ENCODE measurements at regions not wholly inside any gene's neighbourhood (a gene's known extent, or its start where the extent isn't known, plus 50 kb on each side); places are given as distances from the start of the nearest gene placed in this dataset.
A peak's percentile ranks its signal among the peaks of the same experiment; 100 is the strongest.

- TF ChIP-seq CTCF (IDR thresholded peaks at IDR 0.05; ENCODE audit: low read depth, low read length) = no peak
- no peak overlapping the region for H3K4me3 ChIP-seq (ENCODE audit: low read depth, low read length)
- DNase-seq (ENCODE audit: low read depth, low spot score) = no peak
- in situ Hi-C loops (cut with HindIII; ENCODE audit: low sequenced_read_pairs) = no loop called here
These were observed 53.1 kb upstream of the STK39 start for GRCh38 chr2:168300460-168300859.

- no peak overlapping the region for H3K4me3 ChIP-seq (ENCODE audit: low read depth, low read length)
- TF ChIP-seq CTCF (IDR thresholded peaks at IDR 0.05; ENCODE audit: low read depth, low read length) = no peak
- in situ Hi-C loops (cut with HindIII; ENCODE audit: low sequenced_read_pairs) = no loop called here
- no peak for DNase-seq (ENCODE audit: low read depth, low spot score)
These were observed 56.8 kb upstream of the STK39 start for GRCh38 chr2:168304024-168304681.

- no peak overlapping the region for H3K4me3 ChIP-seq (ENCODE audit: low read depth, low read length)
- TF ChIP-seq CTCF (IDR thresholded peaks at IDR 0.05; ENCODE audit: low read depth, low read length) = no peak
- in situ Hi-C loops (cut with HindIII; ENCODE audit: low sequenced_read_pairs) = no loop called here
- DNase-seq (ENCODE audit: low read depth, low spot score) = no peak
These were observed 60.0 kb upstream of the STK39 start for GRCh38 chr2:168307379-168307778.

GRCh38 chr2:168310580-168310979 lies 63.2 kb upstream of the STK39 start:
- H3K4me3 ChIP-seq (ENCODE audit: low read depth, low read length) = no peak overlapping the region
- in situ Hi-C loops (cut with HindIII; ENCODE audit: low sequenced_read_pairs) = no loop called here
- no peak for TF ChIP-seq CTCF (IDR thresholded peaks at IDR 0.05; ENCODE audit: low read depth, low read length)
- DNase-seq (ENCODE audit: low read depth, low spot score) = no peak

- no peak for TF ChIP-seq CTCF (IDR thresholded peaks at IDR 0.05; ENCODE audit: low read depth, low read length)
- DNase-seq (ENCODE audit: low read depth, low spot score) = peak; percentile 5
- in situ Hi-C loops (cut with HindIII; ENCODE audit: low sequenced_read_pairs) = no loop called here
- H3K4me3 ChIP-seq (ENCODE audit: low read depth, low read length) = no peak overlapping the region
These were observed 64.0 kb upstream of the STK39 start for GRCh38 chr2:168311261-168311910.

GRCh38 chr2:168312036-168312822 lies 64.8 kb upstream of the STK39 start:
- DNase-seq (ENCODE audit: low read depth, low spot score) = peak; percentile 52
- H3K4me3 ChIP-seq (ENCODE audit: low read depth, low read length) = no peak overlapping the region
- in situ Hi-C loops (cut with HindIII; ENCODE audit: low sequenced_read_pairs) = no loop called here
- no peak for TF ChIP-seq CTCF (IDR thresholded peaks at IDR 0.05; ENCODE audit: low read depth, low read length)

All from astrocyte of the spinal cord (primary cell).